CD4-positive, CD25-positive, alpha-beta regulatory T cell (primary cell): ENCODE measurements at regions not wholly inside any gene's neighbourhood (a gene's known extent, or its start where the extent isn't known, plus 50 kb on each side); places are given as distances from the start of the nearest gene placed in this dataset.
"Not testable (repeated sequence)": the region's sequence is repeated elsewhere in the genome, so short reads cannot be mapped to it uniquely, and the experiment has no call there.

Experiments
- ATAC-seq, 2 donors: fragments of 150-1000 bp; cut with Tn5 transposase; one replicate each; pipeline ENCODE4 v1.10.0; 2021; ENCODE audit warnings: low read depth in 2 of 2, moderate number of reproducible peaks in 2 of 2, moderate library complexity in 1 of 2
- DNase-seq, 3 donors: peaks; one replicate each; pipeline versions ENCODE4 v3.0.0 to v3.0.0-alpha.2; 2012 to 2022; ENCODE audit warnings: mixed read lengths in 1 of 3
- H3K27ac ChIP-seq: one replicate; pipeline ENCODE4 v1.7.0; 2013; ENCODE audit warnings: mild to moderate bottlenecking, low read length; ENCODE audit not compliant: insufficient read depth, poor library complexity, severe bottlenecking
- H3K27me3 ChIP-seq: one replicate; pipeline ENCODE4 v1.7.0; 2013; ENCODE audit warnings: low read length; ENCODE audit not compliant: control insufficient read depth, insufficient read depth
- H3K36me3 ChIP-seq: one replicate; pipeline ENCODE4 v1.7.0; 2013; ENCODE audit warnings: mild to moderate bottlenecking, low read length, moderate library complexity; ENCODE audit not compliant: control insufficient read depth, insufficient read depth
- H3K4me1 ChIP-seq: 2 replicates; pipeline ENCODE4 v1.7.0; 2013; ENCODE audit warnings: mild to moderate bottlenecking, low read length; ENCODE audit not compliant: insufficient read depth, control insufficient read depth, poor library complexity, severe bottlenecking
- H3K4me3 ChIP-seq: one replicate; pipeline ENCODE4 v1.7.0; 2013; ENCODE audit warnings: low read depth, mild to moderate bottlenecking, low read length, moderate library complexity
- H3K9me3 ChIP-seq, 2 experiments: 1 replicate in 1 of 2; 2 replicates in 1 of 2; pipeline ENCODE4 v1.7.0; 2013; ENCODE audit warnings: low read length in 2 of 2, mild to moderate bottlenecking in 1 of 2, moderate library complexity in 1 of 2; ENCODE audit not compliant: control insufficient read depth in 2 of 2
- H3K27ac Mint-ChIP-seq, 3 donors: one replicate each; pipeline ENCODE4 v1.8.0; 2020 to 2022; ENCODE audit warnings: mild to moderate bottlenecking in 3 of 3, mixed read lengths in 3 of 3, moderate library complexity in 2 of 3
- H3K27me3 Mint-ChIP-seq: one replicate; pipeline ENCODE4 v1.8.0; 2022; ENCODE audit warnings: mild to moderate bottlenecking, mixed read lengths
- H3K36me3 Mint-ChIP-seq: one replicate; pipeline ENCODE4 v1.8.0; 2020; ENCODE audit warnings: mixed read lengths
- H3K4me1 Mint-ChIP-seq, 4 donors: one replicate each; pipeline ENCODE4 v1.8.0; 2020 to 2022; ENCODE audit warnings: mixed read lengths in 4 of 4, mild to moderate bottlenecking in 1 of 4
- H3K4me3 Mint-ChIP-seq, 4 donors: one replicate each; pipeline ENCODE4 v1.8.0; 2020 to 2022; ENCODE audit warnings: mild to moderate bottlenecking in 4 of 4, mixed read lengths in 4 of 4, moderate library complexity in 3 of 4
- H3K9me3 Mint-ChIP-seq, 7 donors: one replicate each; pipeline ENCODE4 v1.8.0; 2020 to 2022; ENCODE audit warnings: mixed read lengths in 7 of 7, mild to moderate bottlenecking in 3 of 7, moderate library complexity in 2 of 7

DNA sequence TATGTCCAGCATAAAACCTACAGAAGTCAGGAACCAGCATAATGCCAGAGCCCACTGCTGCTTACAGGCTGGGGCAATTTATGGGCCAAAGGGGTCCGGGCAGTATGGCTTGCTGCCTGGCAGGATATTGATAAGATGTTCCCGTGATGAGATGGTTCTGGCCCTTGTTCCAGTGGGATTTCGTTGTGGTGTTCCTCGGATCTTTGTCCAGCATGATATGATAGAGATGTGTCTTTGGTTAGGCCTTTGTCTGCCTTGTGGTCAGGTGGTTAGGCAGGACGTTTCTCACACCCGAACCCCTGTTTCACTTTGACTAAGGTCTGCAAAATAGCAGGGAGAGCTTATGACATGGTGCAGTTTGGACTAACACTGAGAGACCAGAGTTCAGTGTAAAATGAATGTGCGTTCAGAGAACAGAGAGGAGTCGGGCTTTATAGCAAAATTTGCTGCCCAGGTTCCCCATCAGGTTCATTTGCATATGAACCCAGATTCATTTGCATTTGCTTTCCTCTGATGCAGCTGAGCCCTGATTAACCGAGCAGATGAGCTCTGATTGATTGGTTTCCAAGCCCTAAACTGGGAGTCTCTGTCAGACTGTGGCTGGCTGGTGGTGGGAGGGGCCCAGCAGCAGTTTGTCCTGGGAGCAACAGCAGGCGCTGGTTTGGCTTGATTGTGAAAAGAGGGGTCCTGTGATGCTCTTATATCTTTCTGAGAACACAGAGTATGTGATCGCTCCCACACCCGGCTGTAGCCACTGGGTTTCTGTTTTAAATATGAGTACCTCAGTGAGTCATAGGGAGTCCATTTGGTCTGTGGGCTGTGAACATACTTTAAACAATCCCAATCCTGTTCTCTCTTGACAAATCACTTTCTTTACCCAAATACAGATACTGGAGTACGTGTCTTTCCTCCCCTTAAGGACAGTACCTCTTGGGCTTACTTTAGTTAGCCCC lies 156.3 kb upstream of the PZP start:
- H3K27ac ChIP-seq, result peak overlapping the region; percentile 24
- peak overlapping the region; percentile 73 for H3K4me3 ChIP-seq
- H3K36me3 Mint-ChIP-seq, result peaks cover 10% of the 10 kb centered on the region
- ATAC-seq (peak; percentile 75 to 78), DNase-seq (peak; percentile 4 to 86 (median 24))
- H3K4me3 Mint-ChIP-seq, result peak overlapping the region; percentile 57 to 80 (median 66)
- H3K4me1 ChIP-seq, result peaks cover 22% of the 10 kb centered on the region
- H3K9me3 Mint-ChIP-seq, result no peaks in the 10 kb centered on the region
- H3K9me3 ChIP-seq, result no peaks in the 10 kb centered on the region
- no peaks in the 10 kb centered on the region for H3K27me3 ChIP-seq
- H3K27me3 Mint-ChIP-seq, result no peaks in the 10 kb centered on the region
- no peaks in the 10 kb centered on the region for H3K36me3 ChIP-seq
- peaks cover 17 to 30% (median 23%) of the 10 kb centered on the region in 4 donors for H3K4me1 Mint-ChIP-seq
- peak overlapping the region; percentile 23 to 82 (median 53) for H3K27ac Mint-ChIP-seq

DNA sequence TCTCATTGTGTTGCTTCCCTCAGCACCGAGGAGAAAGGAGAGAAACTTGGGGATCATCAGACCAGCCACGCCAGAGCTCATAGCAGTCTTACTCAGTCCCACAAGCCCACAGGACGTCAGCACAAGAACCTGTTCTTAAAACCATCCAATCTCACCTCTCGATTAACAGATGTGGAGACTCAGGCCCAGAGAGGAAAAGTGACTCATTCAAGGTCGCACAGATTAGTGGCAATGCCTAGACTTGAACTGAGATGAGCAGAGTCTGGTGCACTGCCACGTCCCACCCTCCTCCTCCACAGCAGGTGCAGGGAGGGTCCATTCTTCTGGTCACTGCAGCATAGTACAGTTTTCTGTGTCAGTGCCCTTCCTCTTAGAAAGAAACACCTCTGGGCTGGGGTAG lies 154.9 kb upstream of the PZP start:
- Histone ChIP-seq H3K4me3 (no peak overlapping the region), H3K4me1 (peaks cover 22% of the 10 kb centered on the region), H3K27ac (no peak overlapping the region), H3K36me3 (no peaks in the 10 kb centered on the region), H3K27me3 (no peaks in the 10 kb centered on the region), H3K9me3 (no peaks in the 10 kb centered on the region)
- H3K9me3 Mint-ChIP-seq, result peaks cover 0 to 5% (median 0%) of the 10 kb centered on the region in 7 donors
- peak; percentile 26 to 40 for ATAC-seq
- peak overlapping the region in 1 of 4 donors; percentile 23 for H3K4me3 Mint-ChIP-seq
- peak overlapping the region in 2 of 3 donors; percentile 23 to 82 for H3K27ac Mint-ChIP-seq
- peaks cover 17 to 30% (median 23%) of the 10 kb centered on the region in 4 donors for H3K4me1 Mint-ChIP-seq
- H3K36me3 Mint-ChIP-seq, result peaks cover 12% of the 10 kb centered on the region
- H3K27me3 Mint-ChIP-seq, result no peaks in the 10 kb centered on the region
- DNase-seq, result peak in 1 of 3 donors; percentile 73

DNA sequence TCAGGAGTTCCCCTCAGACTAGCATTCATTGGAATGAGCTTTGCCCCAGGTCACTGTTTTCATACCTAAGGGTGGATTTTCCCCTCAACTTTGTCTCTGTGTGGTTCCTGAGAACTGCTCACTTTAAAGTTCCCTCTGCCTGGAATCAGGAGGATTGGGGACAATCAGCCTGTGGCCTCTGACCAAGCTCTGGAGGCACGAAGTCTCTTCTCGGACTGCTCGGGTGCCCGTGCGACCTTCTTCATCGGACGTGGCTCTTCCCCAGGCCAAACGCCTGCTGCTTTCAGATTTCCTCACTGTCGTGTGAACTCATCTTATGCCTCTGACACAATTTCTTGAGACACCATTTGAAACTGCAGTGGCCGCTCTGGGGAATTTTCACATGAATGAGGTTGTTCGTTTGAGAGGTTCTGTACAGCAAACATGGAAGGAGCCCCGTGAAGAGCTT lies 153.7 kb upstream of the PZP start:
- H3K9me3 ChIP-seq, result no peaks in the 10 kb centered on the region
- no peaks in the 10 kb centered on the region for H3K27me3 ChIP-seq
- no peak overlapping the region for H3K4me3 ChIP-seq
- H3K4me1 ChIP-seq, result peaks cover 22% of the 10 kb centered on the region
- DNase-seq (no peak), ATAC-seq (no peak)
- Mint-ChIP-seq H3K4me1 (peaks cover 17 to 30% (median 23%) of the 10 kb centered on the region in 4 donors), H3K36me3 (peaks cover 15% of the 10 kb centered on the region), H3K4me3 (no peak overlapping the region), H3K27ac (no peak overlapping the region), H3K27me3 (no peaks in the 10 kb centered on the region), H3K9me3 (peaks cover 0 to 8% (median 0%) of the 10 kb centered on the region in 7 donors)
- no peak overlapping the region for H3K27ac ChIP-seq
- no peaks in the 10 kb centered on the region for H3K36me3 ChIP-seq

DNA sequence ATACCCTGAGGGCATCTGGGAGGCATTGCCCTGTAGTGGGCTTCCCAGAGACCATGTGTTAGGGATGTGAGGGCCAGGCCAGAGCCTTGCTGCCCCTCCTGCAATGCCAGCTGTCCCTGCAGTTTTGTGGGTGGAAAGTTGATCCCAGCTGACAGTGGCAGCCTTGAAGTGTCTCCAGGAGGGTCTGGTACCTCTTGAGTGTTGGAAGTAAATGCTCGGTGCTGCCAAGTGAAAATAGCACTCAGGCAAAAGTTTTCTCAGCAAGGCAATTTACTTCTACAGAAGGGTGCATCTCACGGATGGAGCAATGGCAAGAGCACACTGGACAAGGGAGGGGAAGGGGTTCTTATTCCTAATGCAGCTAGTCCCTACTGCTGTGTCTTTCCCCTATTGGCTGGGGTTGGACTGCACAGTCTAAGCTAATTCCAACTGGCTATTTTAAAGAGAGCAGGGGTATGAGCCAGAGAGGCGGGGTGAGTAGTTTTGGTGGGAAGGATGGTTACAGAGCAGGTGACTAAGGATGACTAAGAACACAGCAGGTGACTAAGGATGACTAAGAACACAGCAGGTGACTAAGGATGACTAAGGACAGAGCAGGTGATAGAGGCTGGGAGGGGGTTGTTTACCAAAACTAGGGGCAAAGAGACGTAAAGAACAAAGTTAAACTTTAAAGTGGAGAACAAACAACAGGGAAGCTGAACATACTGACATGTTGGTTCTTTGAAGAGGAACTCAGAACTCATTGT lies 146.0 kb upstream of the PZP start:
- H3K4me3 Mint-ChIP-seq, H3K4me1 ChIP-seq, H3K4me3 ChIP-seq, H3K27me3 Mint-ChIP-seq, H3K27ac ChIP-seq, H3K27ac Mint-ChIP-seq, H3K4me1 Mint-ChIP-seq, ATAC-seq, H3K36me3 ChIP-seq, DNase-seq, H3K27me3 ChIP-seq: not testable (repeated sequence)
- peaks cover 0 to 32% (median 7%) of the 10 kb centered on the region in 7 donors for H3K9me3 Mint-ChIP-seq
- peaks cover 28% of the 10 kb centered on the region for H3K36me3 Mint-ChIP-seq
- H3K9me3 ChIP-seq, result peaks cover 9 to 21% of the 10 kb centered on the region in 2 experiments

DNA sequence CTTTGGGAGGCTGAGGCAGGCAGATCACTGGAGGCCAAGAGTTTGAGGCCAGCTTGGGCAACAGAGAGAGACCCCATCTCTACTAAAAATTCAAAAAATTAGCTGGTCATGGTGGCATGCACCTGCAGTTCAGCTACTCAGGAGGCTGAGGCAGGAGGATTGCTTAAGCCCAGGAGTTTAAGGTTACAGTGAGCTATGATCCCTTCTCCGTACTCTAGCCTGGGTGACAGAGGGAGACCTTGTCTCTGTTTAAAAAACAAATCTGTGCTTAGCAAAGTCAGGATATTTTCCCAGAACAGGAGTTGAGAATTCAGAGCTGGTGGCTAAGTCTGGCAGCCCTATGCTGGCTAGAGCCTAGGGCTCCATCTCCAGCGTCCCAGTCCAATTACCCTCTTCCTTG lies 142.9 kb upstream of the PZP start:
- H3K4me3 Mint-ChIP-seq, result no peak overlapping the region
- no peaks in the 10 kb centered on the region for H3K36me3 ChIP-seq
- no peak overlapping the region for H3K27ac ChIP-seq
- DNase-seq, result no peak
- no peak for ATAC-seq
- peaks cover 24% of the 10 kb centered on the region for H3K36me3 Mint-ChIP-seq
- peaks cover 0 to 7% (median 2%) of the 10 kb centered on the region in 4 donors for H3K4me1 Mint-ChIP-seq
- no peak overlapping the region for H3K4me3 ChIP-seq
- H3K27me3 Mint-ChIP-seq, result no peaks in the 10 kb centered on the region
- peaks cover 9 to 21% of the 10 kb centered on the region in 2 experiments for H3K9me3 ChIP-seq
- H3K27ac Mint-ChIP-seq, result peak overlapping the region in 1 of 3 donors; percentile 49
- H3K9me3 Mint-ChIP-seq, result peaks cover 0 to 28% (median 6%) of the 10 kb centered on the region in 7 donors
- H3K4me1 ChIP-seq, result no peaks in the 10 kb centered on the region
- no peaks in the 10 kb centered on the region for H3K27me3 ChIP-seq

DNA sequence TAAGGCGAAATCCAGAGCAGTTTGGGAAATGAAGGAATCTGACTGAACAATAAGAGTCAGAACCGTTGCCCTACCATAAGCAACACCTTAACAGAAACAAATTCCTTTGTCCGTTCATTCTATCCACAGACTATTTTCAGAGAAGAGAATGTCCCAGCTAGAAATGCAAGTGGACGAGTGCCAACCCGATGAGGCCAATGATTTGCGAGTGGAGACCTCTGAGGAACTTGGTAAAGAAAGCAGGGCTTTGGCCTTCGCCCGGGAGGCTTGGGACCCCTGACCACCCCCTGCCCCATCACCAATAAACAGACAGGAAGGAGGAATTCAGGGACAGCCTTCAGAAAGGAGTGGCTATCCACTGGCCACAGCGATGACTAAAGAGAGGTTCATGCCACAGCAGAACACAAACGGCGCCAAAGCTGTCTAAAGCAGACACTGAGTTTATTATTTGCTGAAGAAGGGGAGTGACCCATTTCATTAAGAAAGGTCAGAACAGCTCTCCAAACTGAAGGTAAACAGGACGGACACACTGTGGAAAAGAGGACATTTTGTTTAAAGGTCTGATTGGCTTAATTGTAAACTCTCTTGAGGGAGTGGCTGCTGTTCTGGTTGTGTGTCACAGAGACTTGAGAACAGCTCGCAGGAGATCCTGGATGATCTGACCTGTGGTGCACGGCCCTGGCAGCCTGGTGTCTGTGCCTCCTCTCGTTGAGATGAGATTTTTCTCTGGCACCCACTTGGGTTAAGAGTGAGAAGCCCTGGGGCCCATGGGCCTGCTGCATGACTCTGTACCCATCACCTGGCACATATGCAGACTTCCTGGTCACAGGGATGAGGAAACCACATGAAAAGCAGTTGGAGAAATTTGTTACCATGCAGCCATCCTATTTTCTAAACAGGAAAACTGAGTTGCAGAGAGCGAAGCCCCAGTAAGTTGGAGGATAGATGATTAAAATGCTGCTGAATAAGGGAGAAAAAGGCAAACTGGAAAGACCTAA lies 142.0 kb upstream of the PZP start:
- no peaks in the 10 kb centered on the region for H3K27me3 ChIP-seq
- H3K36me3 ChIP-seq, result no peaks in the 10 kb centered on the region
- H3K27me3 Mint-ChIP-seq, result no peaks in the 10 kb centered on the region
- no peak overlapping the region for H3K4me3 ChIP-seq
- H3K4me1 ChIP-seq, result no peaks in the 10 kb centered on the region
- H3K9me3 Mint-ChIP-seq, result peaks cover 0 to 22% (median 6%) of the 10 kb centered on the region in 7 donors
- DNase-seq, result no peak
- no peak overlapping the region for H3K27ac ChIP-seq
- peaks cover 9 to 21% of the 10 kb centered on the region in 2 experiments for H3K9me3 ChIP-seq
- H3K4me3 Mint-ChIP-seq, result no peak overlapping the region
- peak overlapping the region in 2 of 3 donors; percentile 41 to 49 for H3K27ac Mint-ChIP-seq
- H3K36me3 Mint-ChIP-seq, result peaks cover 24% of the 10 kb centered on the region
- ATAC-seq, result no peak
- H3K4me1 Mint-ChIP-seq, result peaks cover 0 to 7% (median 2%) of the 10 kb centered on the region in 4 donors
